Renal cortex interstitium (tissue), 11 donors: ENCODE measurements at regions not wholly inside any gene's neighbourhood (a gene's known extent, or its start where the extent isn't known, plus 50 kb on each side); places are given as distances from the start of the nearest gene placed in this dataset.

Source experiments
- DNase-seq, 11 donors: peaks; one replicate each; pipeline ENCODE4 v3.0.0-alpha.2; 2013; ENCODE audit warnings: low read depth in 9 of 11, low spot score in 4 of 11; ENCODE audit errors: extremely low read depth in 1 of 11

DNA sequence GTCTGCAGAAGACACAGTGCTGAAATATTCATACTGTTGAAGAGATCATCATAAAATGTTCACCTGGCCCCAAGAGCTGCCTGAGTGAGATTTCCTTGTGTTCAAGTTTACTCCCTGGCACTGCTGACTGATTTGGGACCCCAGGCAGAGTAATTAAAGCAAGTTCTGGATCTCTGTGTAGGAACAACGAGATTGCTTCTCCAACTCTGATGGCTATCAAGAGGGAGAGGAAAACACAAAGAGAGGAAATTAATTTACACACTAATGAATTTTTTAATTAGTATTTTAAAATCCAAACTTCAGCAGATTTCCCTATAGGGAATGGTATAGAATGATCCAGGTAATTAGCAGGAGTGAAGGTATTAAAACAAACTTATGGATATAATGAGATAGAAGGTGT lies 711.8 kb downstream of the DCDC2C start:
- DNase-seq = no peak

GRCh38 chr2:4415810-4416413 lies 712.5 kb downstream of the DCDC2C start:
- no peak for DNase-seq

GRCh38 chr2:4416431-4416830 lies 713.1 kb downstream of the DCDC2C start:
- no peak for DNase-seq

DNA sequence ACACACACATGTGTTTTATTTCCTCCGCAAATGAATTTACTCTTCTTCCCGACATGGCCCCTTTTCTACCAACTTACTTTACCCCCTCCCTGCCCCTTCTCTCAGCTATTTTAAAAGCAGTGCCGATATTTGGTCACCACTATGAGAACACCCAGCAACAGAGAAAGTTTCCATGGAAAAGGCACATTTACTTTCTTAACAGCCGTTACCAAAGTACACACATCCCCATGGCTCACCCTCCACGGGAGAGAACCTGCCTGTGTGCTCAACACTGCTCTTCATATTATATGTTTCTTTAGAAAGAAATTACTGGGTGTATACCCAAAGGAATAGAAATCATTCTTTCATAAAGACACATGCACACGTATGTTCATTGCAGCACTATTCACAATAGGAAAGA lies 714.4 kb downstream of the DCDC2C start:
- DNase-seq = no peak

DNA sequence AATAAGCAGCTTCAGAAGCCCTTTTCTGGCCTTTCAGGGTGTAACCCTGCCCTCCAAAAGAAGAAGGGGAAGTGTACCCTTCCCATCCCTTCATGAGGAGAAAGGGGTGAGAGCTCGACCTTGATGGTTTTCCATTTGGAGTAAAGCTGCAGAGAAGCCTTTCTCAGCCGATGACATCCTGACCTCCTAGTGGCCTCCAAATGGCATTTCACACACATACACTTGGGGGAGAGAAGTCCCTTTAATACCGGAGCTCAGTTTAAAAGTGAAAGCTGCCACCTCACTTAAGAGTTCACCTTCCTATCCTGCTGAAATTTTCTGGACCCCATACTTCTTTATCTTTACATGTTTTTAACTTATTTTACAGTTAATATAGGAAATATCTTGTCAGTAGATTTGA lies 716.7 kb downstream of the DCDC2C start:
- DNase-seq = no peak

GRCh38 chr2:4424153-4424552 lies 720.8 kb downstream of the DCDC2C start:
- no peak for DNase-seq

- DNase-seq = no peak
Observed at GRCh38 chr2:4427083-4427482, 723.7 kb downstream of the DCDC2C start.

DNA sequence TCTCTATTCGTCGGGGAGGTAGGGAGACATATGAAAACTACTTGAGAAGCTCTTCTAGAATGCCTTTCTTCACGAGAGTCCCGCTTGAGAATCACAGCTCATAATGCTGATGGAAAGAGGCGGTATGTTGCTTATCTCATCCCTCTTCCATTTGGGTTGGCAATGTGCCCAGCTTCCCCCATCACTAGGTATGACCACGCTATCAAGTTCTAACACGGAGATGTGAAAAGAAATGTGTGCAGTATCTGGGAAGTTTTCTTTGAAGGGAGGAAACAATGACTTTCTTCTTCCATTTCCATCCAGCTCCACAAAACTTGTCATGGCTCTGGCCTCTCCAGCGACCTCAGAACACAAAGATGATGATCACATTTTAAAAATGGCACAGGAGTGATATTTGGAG lies 742.4 kb downstream of the DCDC2C start:
- no peak for DNase-seq

DNA sequence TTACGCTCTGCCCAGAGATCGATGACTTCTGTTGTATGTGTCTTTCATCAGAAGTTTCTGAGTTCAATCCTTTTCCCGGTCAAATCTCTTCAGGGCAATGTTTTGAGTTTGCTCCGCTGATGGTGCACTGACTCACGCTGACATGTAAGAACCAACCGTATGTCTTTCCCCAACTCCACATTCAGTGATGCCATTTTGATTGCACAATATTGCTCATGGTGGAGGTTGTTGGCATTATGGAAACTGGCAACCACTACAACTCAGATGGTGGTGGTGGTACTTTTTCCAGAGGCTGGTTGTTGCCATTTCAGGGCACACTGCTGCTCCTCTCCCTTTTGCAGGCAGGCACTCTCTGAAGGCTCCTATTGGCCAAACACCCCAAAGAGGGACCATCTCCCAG lies 751.5 kb downstream of the DCDC2C start:
- no peak for DNase-seq

- no peak for DNase-seq
Observed at GRCh38 chr2:4455486-4456155, 752.2 kb downstream of the DCDC2C start.

DNA sequence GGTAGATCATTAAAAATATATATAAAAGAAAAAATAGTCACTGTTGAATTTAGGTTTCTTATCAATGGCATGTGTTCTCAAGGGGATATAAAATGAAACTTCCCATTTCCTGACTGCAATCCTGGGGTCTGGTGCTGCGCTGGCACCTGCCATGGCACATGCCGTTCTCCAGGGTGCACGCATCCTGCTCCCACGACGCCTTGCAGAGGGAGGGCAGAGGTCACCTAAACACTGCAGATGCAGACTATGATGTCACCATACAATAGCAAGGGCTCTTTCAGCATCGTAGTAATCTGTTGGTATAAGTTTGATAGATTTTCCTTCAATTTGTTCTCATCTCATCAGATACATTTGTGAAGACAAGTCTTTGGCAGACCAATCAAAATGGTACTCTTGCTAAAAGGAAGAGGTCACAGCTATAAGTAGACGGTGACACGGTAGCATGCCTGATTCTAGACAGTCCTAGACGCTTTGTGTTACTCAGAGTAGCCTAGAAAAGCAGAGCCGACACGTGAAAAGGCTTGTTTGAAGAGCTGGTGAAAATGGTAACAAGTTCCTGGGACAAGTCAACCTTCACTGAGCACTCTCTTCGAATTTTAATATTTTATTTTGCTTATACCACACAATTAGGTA lies 761.4 kb downstream of the DCDC2C start:
- DNase-seq = no peak

- DNase-seq = no peak
Observed at GRCh38 chr2:4465671-4466070, 762.3 kb downstream of the DCDC2C start.

- DNase-seq = no peak
Observed at GRCh38 chr2:4475618-4476017, 772.2 kb downstream of the DCDC2C start.

- DNase-seq = no peak
Observed at GRCh38 chr2:4483050-4483449, 779.7 kb downstream of the DCDC2C start.

- DNase-seq = no peak
Observed at GRCh38 chr2:4486971-4487370, 783.6 kb downstream of the DCDC2C start.

GRCh38 chr2:4499316-4500030 lies 796.1 kb downstream of the DCDC2C start:
- DNase-seq = no peak

DNA sequence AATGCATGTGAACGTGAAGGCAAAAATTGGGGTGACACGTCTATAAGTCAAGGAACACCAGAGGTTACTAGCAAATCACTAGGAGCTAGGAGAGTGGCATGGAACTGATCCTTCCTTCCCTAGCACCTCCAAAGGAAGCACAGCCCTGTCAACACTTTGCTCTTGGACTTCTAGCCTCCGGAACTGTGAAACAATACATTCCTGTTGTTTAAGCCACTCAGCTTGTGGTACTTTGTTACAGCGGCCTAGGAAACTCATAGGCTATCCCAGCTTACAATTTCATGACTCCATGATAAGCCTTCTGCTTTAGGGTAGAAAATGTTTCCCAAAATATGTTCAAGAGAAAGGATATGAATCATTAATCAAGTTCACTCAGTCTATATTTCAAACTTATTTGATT lies 798.1 kb downstream of the DCDC2C start:
- no peak for DNase-seq

DNA sequence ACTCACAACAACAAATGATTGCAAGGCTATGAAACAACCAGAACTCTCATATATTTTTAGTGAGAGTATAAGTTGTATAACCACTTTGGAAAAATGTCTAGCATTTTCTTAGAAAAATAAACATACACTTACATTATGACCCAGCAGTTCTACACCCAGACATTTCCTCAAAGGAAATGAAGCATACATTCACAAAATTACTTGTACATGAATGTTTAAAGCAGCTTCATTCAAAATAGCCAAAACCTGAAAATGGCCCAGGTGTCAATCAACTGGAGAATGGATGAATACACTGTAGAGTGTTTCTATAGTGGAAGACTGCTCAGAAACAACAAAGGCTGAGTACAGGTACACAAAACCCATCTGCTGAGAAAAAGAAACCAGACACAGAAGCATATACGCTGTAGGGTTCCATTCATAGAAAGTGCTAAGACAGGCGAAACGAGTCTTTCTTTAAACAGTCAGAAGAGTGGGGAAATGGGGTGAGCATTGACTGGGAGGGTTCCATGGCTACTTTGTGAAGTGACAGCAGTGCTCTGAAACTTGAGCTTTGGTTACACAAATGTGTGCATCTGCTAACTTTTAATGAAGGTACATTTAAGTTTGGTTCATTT lies 799.0 kb downstream of the DCDC2C start:
- DNase-seq = no peak

DNA sequence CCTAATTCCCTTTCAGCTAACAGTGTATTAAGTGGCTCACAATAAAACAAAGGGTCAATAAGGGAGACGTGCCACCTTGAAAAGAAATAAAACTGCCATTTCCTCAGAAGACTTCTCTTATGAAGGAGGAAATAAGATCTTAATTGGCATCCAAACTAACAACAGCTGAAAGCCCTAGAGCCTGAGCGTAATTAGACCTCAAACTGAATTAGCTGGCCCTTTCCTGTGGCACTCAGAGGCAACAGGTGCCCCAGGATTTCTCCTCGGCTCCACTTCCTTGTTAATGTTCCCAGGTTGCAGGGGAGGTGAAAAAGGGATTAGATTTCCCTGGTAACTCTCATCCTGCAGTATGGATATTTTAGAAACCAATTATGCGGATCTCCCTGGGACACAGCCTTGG lies 804.3 kb downstream of the DCDC2C start:
- DNase-seq = peak in 1 of 11 donors; percentile 3
